Subcutaneous abdominal adipose tissue (tissue), 5 donors: ENCODE measurements at regions not wholly inside any gene's neighbourhood (a gene's known extent, or its start where the extent isn't known, plus 50 kb on each side); places are given as distances from the start of the nearest gene placed in this dataset.

ENCODE experiments used
- H3K27ac ChIP-seq: one replicate; pipeline ENCODE4 v1.7.0; 2013; ENCODE audit warnings: low read depth, mild to moderate bottlenecking, inconsistent platforms, low read length, moderate library complexity
- H3K27me3 ChIP-seq, 5 donors: one replicate each; pipeline ENCODE4 v1.7.0; 2013; ENCODE audit warnings: low read length in 5 of 5, inconsistent platforms in 1 of 5; ENCODE audit not compliant: control insufficient read depth in 5 of 5, insufficient read depth in 4 of 5
- H3K36me3 ChIP-seq, 5 donors: one replicate each; pipeline ENCODE4 v1.7.0; 2013; ENCODE audit warnings: low read length in 5 of 5; ENCODE audit not compliant: control insufficient read depth in 5 of 5, insufficient read depth in 5 of 5
- H3K4me1 ChIP-seq, 5 donors: one replicate each; pipeline ENCODE4 v1.7.0; 2013; ENCODE audit warnings: low read length in 5 of 5, mild to moderate bottlenecking in 3 of 5, moderate library complexity in 1 of 5; ENCODE audit not compliant: control insufficient read depth in 5 of 5, insufficient read depth in 5 of 5
- H3K4me3 ChIP-seq, 5 donors: one replicate each; pipeline ENCODE4 v1.7.0; 2013; ENCODE audit warnings: low read length in 5 of 5, low read depth in 1 of 5
- H3K9ac ChIP-seq, 5 donors: one replicate each; pipeline ENCODE4 v1.7.0; 2013; ENCODE audit warnings: low read length in 5 of 5, mild to moderate bottlenecking in 4 of 5, moderate library complexity in 3 of 5
- H3K9me3 ChIP-seq, 5 donors: one replicate each; pipeline ENCODE4 v1.7.0; 2013; ENCODE audit warnings: low read length in 5 of 5; ENCODE audit not compliant: control insufficient read depth in 5 of 5
- donor health status: healthy.
- donor health status: healthy.
- donor health status: healthy.
- donor health status: healthy.
- donor health status: healthy.

GRCh38 chr5:18489703-18490102 lies 855.4 kb downstream of the TAF11L14 start:
- Histone ChIP-seq H3K4me1 (no peaks in the 10 kb centered on the region), H3K9ac (no peak overlapping the region), H3K36me3 (no peaks in the 10 kb centered on the region), H3K4me3 (no peak overlapping the region), H3K27ac (no peak overlapping the region), H3K9me3 (no peaks in the 10 kb centered on the region), H3K27me3 (no peaks in the 10 kb centered on the region)

DNA sequence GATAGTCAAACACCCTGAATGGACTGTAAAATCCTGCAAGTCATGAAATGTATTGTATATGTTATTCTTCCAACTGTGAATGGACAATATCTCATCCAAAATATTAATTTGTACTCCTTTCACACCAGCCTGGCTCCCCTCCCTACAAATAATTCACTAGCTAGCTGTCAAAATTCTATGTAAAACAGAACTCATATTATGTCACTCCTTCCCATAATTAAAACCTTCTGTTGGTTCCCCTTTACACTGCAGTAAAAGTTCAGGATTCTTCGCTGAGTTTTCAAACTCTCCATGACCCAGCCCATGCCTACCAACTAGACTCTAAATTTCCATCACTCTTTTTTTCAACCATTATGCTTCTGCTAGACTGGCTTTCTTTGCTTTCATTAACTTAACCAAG lies 857.1 kb downstream of the TAF11L14 start:
- H3K9ac ChIP-seq: no peak overlapping the region
- H3K4me1 ChIP-seq: no peaks in the 10 kb centered on the region
- H3K27ac ChIP-seq: no peak overlapping the region
- H3K9me3 ChIP-seq: peaks cover 0 to 5% (median 0%) of the 10 kb centered on the region in 5 donors
- no peak overlapping the region for H3K4me3 ChIP-seq
- H3K27me3 ChIP-seq: no peaks in the 10 kb centered on the region
- H3K36me3 ChIP-seq: no peaks in the 10 kb centered on the region

- peaks cover 0 to 7% (median 0%) of the 10 kb centered on the region in 5 donors for H3K9me3 ChIP-seq
- no peak overlapping the region for H3K9ac ChIP-seq
- no peaks in the 10 kb centered on the region for H3K4me1 ChIP-seq
- no peak overlapping the region for H3K27ac ChIP-seq
- no peak overlapping the region for H3K4me3 ChIP-seq
- no peaks in the 10 kb centered on the region for H3K27me3 ChIP-seq
- no peaks in the 10 kb centered on the region for H3K36me3 ChIP-seq
Observed at GRCh38 chr5:18495157-18495556, 860.9 kb downstream of the TAF11L14 start.

- Histone ChIP-seq H3K27ac (no peak overlapping the region), H3K9ac (no peak overlapping the region), H3K9me3 (peaks cover 0 to 7% (median 0%) of the 10 kb centered on the region in 5 donors), H3K4me3 (peak overlapping the region in 1 of 5 donors; percentile 22), H3K36me3 (no peaks in the 10 kb centered on the region), H3K27me3 (no peaks in the 10 kb centered on the region), H3K4me1 (no peaks in the 10 kb centered on the region)
Observed at GRCh38 chr5:18496041-18496440, 861.8 kb downstream of the TAF11L14 start.

DNA sequence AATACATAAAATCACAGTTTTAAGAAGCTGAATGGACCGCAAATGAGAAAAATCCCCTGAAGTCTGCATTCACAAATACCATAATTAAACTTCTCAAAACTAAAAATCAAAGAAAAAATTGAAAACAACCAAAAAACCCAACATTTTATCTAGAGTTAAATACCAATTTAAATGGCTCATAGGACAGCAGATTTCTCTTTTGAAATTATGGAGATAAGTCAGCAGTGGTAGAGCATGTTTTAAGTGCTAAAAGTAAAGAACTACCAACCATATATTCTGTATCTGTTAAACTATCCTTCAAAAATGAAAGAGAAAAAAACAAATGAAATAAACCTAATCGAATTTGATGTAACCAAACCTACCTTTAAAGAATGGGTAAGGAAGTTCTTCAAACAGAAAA lies 862.8 kb downstream of the TAF11L14 start:
- Histone ChIP-seq H3K4me3 (no peak overlapping the region), H3K9me3 (peaks cover 0 to 7% (median 0%) of the 10 kb centered on the region in 5 donors), H3K4me1 (no peaks in the 10 kb centered on the region), H3K9ac (no peak overlapping the region), H3K36me3 (no peaks in the 10 kb centered on the region), H3K27ac (no peak overlapping the region), H3K27me3 (no peaks in the 10 kb centered on the region)

DNA sequence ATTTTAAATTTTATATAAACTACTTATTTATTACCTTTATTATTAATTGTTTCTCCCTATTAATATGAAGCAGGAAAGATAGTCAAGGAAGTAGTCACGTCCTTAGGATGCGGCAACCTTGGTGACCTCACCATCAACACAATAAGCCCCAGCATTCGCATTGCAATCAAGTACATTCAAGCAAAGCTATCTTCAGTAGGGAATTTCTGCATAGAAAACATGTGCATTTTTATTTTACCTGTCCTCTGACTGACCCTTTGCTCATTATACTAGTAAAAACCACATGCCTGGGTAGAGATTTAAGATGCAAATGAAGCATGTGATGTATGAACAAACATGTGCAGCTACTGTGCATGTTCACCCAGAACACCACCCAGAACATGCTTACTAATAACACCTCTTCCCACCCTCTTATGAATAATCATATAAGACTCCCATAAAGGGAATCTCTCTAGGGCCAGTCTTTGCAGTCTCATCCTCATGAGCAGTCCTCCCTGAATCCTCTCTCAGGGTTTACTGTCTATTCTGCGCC lies 869.6 kb downstream of the TAF11L14 start:
- Histone ChIP-seq H3K4me1 (no peaks in the 10 kb centered on the region), H3K36me3 (no peaks in the 10 kb centered on the region), H3K27me3 (no peaks in the 10 kb centered on the region), H3K4me3 (no peak overlapping the region), H3K9ac (no peak overlapping the region), H3K27ac (no peak overlapping the region), H3K9me3 (no peaks in the 10 kb centered on the region)

DNA sequence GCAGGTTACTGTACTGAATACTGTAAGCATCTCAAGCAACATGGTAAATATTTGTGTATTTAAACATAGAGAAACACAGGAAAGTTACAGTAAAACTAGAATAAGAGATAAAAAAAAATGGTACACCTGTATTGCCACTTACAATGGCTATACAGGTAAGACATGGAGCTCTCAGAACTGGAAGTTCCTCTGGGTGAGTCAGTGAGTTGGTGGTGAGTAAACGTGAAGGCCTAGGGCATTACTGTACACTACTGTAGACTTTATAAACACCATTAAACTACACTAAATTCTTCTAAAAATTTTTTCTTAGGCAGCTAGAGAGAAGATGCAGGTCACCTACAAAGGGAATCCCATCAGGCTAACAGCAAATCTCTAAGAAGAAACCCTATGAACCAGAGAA lies 872.9 kb downstream of the TAF11L14 start:
- Histone ChIP-seq H3K27ac (no peak overlapping the region), H3K9me3 (peaks cover 0 to 5% (median 0%) of the 10 kb centered on the region in 5 donors), H3K4me1 (no peaks in the 10 kb centered on the region), H3K27me3 (no peaks in the 10 kb centered on the region), H3K36me3 (no peaks in the 10 kb centered on the region), H3K4me3 (no peak overlapping the region), H3K9ac (no peak overlapping the region)

DNA sequence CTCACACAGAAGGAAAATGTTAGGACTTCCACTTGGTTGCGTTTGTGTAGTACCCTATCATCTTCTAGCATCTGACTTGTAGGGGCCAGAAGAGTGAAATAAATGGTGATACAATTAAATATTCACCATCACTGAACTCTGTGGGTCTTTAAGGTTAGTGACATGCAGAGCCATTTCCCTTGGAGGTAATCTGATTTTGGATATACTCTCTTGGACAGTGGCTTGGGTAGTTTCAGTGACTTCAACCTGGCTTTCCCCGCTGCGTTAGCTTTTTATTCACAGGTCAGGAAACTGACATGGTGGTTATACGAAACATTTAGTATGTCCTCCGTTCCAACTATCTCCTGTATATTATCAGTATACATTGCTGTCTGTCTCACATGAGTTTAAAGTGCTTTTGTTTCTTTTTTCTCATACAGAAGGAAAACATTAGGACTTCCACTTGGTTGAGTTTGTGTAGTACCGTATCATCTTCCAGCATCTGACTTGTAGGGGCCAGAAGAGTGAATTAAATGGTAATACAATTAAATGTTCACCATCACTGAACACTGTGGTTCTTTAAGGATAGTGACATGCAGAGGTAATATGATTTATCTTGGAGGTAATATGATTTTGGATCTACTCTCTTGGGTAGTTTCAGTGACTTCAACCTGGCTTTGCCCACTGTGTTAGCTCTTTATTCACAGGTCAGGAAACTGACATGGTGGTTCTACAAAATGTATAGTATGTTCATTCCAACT lies 883.6 kb downstream of the TAF11L14 start:
- Histone ChIP-seq H3K4me1 (no peaks in the 10 kb centered on the region), H3K36me3 (no peaks in the 10 kb centered on the region), H3K27ac (no peak overlapping the region), H3K27me3 (no peaks in the 10 kb centered on the region), H3K9me3 (peaks cover 0 to 10% (median 2%) of the 10 kb centered on the region in 5 donors), H3K9ac (no peak overlapping the region), H3K4me3 (no peak overlapping the region)

DNA sequence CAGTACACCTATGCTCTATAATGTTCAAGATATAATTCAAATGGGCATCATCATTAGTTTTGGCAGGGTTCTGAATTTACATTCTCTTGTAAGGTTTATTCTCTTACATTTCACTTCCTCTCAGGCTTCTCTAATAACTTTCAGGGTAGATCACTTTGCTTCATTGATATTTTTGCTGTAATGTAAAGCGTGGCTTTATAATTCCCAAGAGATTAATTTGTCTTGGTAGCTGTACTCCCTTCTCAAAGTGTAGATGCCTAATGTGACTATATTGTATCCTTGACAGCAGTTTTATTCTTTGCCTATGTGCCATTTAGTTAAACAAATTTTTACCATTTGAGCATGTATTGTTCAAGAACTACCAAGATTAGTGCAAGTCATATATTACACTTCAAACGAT lies 889.1 kb downstream of the TAF11L14 start:
- Histone ChIP-seq H3K27me3 (no peaks in the 10 kb centered on the region), H3K36me3 (no peaks in the 10 kb centered on the region), H3K4me3 (no peak overlapping the region), H3K9me3 (peaks cover 0 to 10% (median 2%) of the 10 kb centered on the region in 5 donors), H3K4me1 (no peaks in the 10 kb centered on the region), H3K9ac (no peak overlapping the region), H3K27ac (no peak overlapping the region)

DNA sequence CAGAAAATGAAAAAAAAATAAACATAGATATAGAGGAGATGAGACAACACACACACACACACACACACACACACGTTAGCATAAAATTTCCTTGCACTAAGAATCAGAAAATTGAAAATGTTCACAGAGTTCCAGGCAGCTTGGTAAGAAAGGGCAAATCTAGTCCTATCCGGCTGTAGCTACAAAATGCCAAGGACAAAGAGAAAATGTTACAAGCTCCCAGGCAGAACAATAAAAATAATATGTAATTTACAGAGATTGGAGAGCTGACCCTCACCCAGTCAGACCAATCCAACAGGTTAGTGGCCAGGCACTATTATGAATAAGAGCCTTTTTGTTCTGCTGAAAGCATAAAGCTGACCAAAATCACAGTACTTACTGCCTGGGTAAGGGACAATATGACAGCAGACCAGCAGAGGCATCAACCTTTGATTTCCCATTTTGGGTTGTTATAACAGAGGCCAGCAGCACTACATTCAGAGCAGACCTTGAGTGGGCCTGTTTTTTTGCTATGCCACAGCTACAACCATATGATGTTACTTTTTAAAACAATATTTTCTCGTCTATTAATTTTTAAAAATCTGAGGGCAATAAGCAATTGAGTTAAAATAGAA lies 892.6 kb downstream of the TAF11L14 start:
- Histone ChIP-seq H3K27me3 (no peaks in the 10 kb centered on the region), H3K27ac (no peak overlapping the region), H3K4me3 (no peak overlapping the region), H3K4me1 (no peaks in the 10 kb centered on the region), H3K9ac (no peak overlapping the region), H3K9me3 (no peaks in the 10 kb centered on the region), H3K36me3 (no peaks in the 10 kb centered on the region)
